Thyroid gland (tissue), 4 donors: ENCODE measurements at regions not wholly inside any gene's neighbourhood (a gene's known extent, or its start where the extent isn't known, plus 50 kb on each side); places are given as distances from the start of the nearest gene placed in this dataset.

ENCODE experiments used
- DNase-seq, 2 donors: peaks; one replicate each; pipeline ENCODE4 v3.0.0-alpha.2; 2019
- H3K27ac ChIP-seq, 3 donors: fragments of 200-600 bp; sonication (generic); 1 replicate in 2 of 3; 2 replicates in 1 of 3; pipeline ENCODE4 v1.5.1; 2016 to 2019; ENCODE audit warnings: mild to moderate bottlenecking in 1 of 3, moderate library complexity in 1 of 3
- H3K27me3 ChIP-seq: fragments of 200-600 bp; sonication (generic); one replicate; pipeline ENCODE4 v1.5.1; 2019
- H3K36me3 ChIP-seq, 2 donors: fragments of 200-600 bp; sonication (generic); one replicate each; pipeline ENCODE4 v1.5.1; 2016 to 2019
- H3K4me1 ChIP-seq, 2 donors: fragments of 200-600 bp; sonication (generic); one replicate each; pipeline ENCODE4 v1.5.1; 2017 to 2019
- H3K4me3 ChIP-seq, 3 donors: fragments of 200-600 bp; sonication (generic); replicated peaks in 1 of 3; 1 replicate in 2 of 3; 2 replicates in 1 of 3; pipeline ENCODE4 v1.5.1; 2016; ENCODE audit warnings: mild to moderate bottlenecking in 1 of 3
- H3K9me3 ChIP-seq: fragments of 200-600 bp; sonication (generic); one replicate; pipeline ENCODE4 v1.5.1; 2017
- POLR2A ChIP-seq, 2 donors: fragments of 450-650 bp; IDR thresholded peaks; one replicate each; pipeline ENCODE4 v1.6.1; 2017; ENCODE audit warnings: antibody characterized with exemption in 2 of 2, mild to moderate bottlenecking in 2 of 2, moderate library complexity in 1 of 2
- WGBS, 2 donors: methylation state at CpG; one replicate each; pipeline ENCODE4 v1.1.5; 2017; 5-methylcytosine and 5-hydroxymethylcytosine counted together
- intact Hi-C: fragments of 100-400 bp; cut with DNase I; formaldehyde crosslinking; loops from one replicate; pipeline ENCODE4 v1.15.1; 2023
- TF ChIP-seq, protein P1 (sequence below), 6 experiments: fragments of 200-600 bp in 3 of 6; fragments of 450-650 bp in 3 of 6; sonication (generic) in 3 of 6; IDR thresholded peaks; one replicate each; pipeline ENCODE4 v1.5.1; 2016 to 2019; ENCODE audit warnings: antibody characterized with exemption in 6 of 6, mild to moderate bottlenecking in 2 of 6, inconsistent platforms in 1 of 6, moderate library complexity in 1 of 6

GRCh38 chr13:37407156-37407555, 191.4 kb downstream of the POSTN start:
- Histone ChIP-seq H3K9me3 (no peaks in the 10 kb centered on the region), H3K4me3 (no peak overlapping the region), H3K27me3 (no peaks in the 10 kb centered on the region), H3K27ac (no peak overlapping the region), H3K4me1 (no peaks in the 10 kb centered on the region), H3K36me3 (no peaks in the 10 kb centered on the region)
- intact Hi-C loops, result no loop called here
- no peak for DNase-seq
- TF ChIP-seq, protein P1, sequence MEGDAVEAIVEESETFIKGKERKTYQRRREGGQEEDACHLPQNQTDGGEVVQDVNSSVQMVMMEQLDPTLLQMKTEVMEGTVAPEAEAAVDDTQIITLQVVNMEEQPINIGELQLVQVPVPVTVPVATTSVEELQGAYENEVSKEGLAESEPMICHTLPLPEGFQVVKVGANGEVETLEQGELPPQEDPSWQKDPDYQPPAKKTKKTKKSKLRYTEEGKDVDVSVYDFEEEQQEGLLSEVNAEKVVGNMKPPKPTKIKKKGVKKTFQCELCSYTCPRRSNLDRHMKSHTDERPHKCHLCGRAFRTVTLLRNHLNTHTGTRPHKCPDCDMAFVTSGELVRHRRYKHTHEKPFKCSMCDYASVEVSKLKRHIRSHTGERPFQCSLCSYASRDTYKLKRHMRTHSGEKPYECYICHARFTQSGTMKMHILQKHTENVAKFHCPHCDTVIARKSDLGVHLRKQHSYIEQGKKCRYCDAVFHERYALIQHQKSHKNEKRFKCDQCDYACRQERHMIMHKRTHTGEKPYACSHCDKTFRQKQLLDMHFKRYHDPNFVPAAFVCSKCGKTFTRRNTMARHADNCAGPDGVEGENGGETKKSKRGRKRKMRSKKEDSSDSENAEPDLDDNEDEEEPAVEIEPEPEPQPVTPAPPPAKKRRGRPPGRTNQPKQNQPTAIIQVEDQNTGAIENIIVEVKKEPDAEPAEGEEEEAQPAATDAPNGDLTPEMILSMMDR (IDR thresholded peaks at IDR 0.05), result no peak
- no peak for TF ChIP-seq POLR2A (IDR thresholded peaks at IDR 0.05)
- WGBS, 2 donors, result 81 to 84% methylated on average over 4 of the region's 4 CpGs

DNA sequence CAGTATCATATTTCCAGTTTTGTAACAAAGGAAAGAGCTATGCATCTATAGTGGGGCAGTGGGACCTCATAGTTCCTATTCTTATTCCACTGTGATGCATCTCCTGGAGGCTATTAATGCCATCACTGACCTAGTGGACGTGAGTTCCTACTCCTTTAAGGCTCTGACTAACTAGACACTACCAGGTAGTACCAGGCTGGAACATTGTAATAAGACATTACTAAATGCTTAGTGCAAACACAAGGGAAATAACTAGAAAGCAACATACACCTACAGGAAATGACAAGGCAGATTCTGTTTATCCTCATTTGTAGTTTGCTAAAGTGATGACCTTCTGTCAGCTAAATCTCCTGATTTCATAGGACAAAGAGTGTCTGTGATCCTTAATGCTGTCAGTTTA, 192.5 kb downstream of the POSTN start:
- Histone ChIP-seq H3K27ac (no peak overlapping the region), H3K36me3 (no peaks in the 10 kb centered on the region)
- TF ChIP-seq POLR2A (IDR thresholded peaks at IDR 0.05), result no peak
- TF ChIP-seq, protein P1 (IDR thresholded peaks at IDR 0.05), result no peak

GRCh38 chr13:37403776-37404527, 194.6 kb downstream of the POSTN start:
- no peak for TF ChIP-seq POLR2A (IDR thresholded peaks at IDR 0.05)
- TF ChIP-seq, protein P1 (IDR thresholded peaks at IDR 0.05), result no peak
- Histone ChIP-seq H3K4me1 (no peaks in the 10 kb centered on the region), H3K27me3 (no peaks in the 10 kb centered on the region), H3K9me3 (no peaks in the 10 kb centered on the region), H3K36me3 (no peaks in the 10 kb centered on the region), H3K27ac (no peak overlapping the region), H3K4me3 (no peak overlapping the region)
- 73 to 84% methylated on average over 7 of the region's 7 CpGs for WGBS, 2 donors
- no peak for DNase-seq
- intact Hi-C loops, result no loop called here

More for the DNA sequence above, 192.5 kb downstream of the POSTN start:
- Histone ChIP-seq H3K4me3 (no peak overlapping the region), H3K4me1 (no peaks in the 10 kb centered on the region), H3K9me3 (no peaks in the 10 kb centered on the region), H3K27me3 (no peaks in the 10 kb centered on the region)
- WGBS, 2 donors, result 94% methylated on average over 1 of the region's 1 CpG
- intact Hi-C loops, result no loop called here
- no peak for DNase-seq

DNA sequence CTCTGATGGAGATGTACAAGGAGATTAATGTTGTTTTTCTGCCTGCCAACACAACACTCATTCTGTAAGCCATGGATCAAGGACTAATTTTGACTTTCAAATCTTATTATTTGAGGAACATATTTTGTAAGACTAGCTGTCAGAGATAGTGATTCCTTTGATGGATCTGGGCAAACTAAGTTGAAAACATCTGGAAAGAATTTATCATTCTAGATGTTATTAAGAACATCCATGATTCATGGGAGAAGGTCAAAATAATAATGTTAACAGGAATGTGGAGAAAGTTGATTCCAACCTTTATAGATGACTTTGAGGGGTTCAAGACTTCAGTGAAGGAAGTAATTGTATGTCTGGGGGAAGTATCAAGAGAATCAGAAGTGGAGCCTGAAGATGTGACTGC, 196.8 kb downstream of the POSTN start:
- DNase-seq, result no peak

DNA sequence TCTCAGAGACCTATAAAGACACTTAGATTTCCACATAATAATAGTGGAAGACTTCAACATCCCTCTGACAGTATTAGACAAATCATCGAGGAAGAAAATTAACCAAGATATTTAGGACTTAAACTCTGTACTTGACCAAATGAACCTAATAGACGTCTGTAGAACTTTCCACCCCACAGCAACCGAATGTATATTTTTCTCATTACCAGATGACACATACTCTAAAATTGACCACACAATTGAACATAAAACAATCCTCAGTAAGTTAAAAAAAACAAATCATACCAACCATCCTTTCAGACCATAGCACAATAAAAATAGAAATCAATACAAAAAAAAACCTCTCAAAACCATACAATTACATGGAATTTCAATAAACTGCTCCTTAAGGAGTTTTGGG, 201.0 kb downstream of the POSTN start:
- WGBS, 2 donors, result 75 to 92% methylated on average over 3 of the region's 3 CpGs
- no peaks in the 10 kb centered on the region for H3K9me3 ChIP-seq
- intact Hi-C loops, result no loop called here
- no peak overlapping the region for H3K27ac ChIP-seq
- DNase-seq, result no peak
- no peaks in the 10 kb centered on the region for H3K36me3 ChIP-seq
- no peaks in the 10 kb centered on the region for H3K4me1 ChIP-seq
- TF ChIP-seq, protein P1 (IDR thresholded peaks at IDR 0.05), result no peak
- no peak for TF ChIP-seq POLR2A (IDR thresholded peaks at IDR 0.05)
- no peak overlapping the region for H3K4me3 ChIP-seq
- no peaks in the 10 kb centered on the region for H3K27me3 ChIP-seq

More for the DNA sequence above, 196.8 kb downstream of the POSTN start:
- Histone ChIP-seq H3K27ac (no peak overlapping the region), H3K27me3 (no peaks in the 10 kb centered on the region), H3K9me3 (no peaks in the 10 kb centered on the region), H3K4me3 (no peak overlapping the region), H3K4me1 (no peaks in the 10 kb centered on the region), H3K36me3 (no peaks in the 10 kb centered on the region)
- intact Hi-C loops, result no loop called here
- TF ChIP-seq POLR2A (IDR thresholded peaks at IDR 0.05), result no peak
- TF ChIP-seq, protein P1 (IDR thresholded peaks at IDR 0.05), result no peak
